Head of caudate nucleus (tissue), 42 donors: ENCODE measurements at regions not wholly inside any gene's neighbourhood (a gene's known extent, or its start where the extent isn't known, plus 50 kb on each side); places are given as distances from the start of the nearest gene placed in this dataset.
A peak's percentile ranks its signal among the peaks of the same experiment; 100 is the strongest.
"Not testable (repeated sequence)": the region's sequence is repeated elsewhere in the genome, so short reads cannot be mapped to it uniquely, and the experiment has no call there.

ENCODE experiments used
- DNase-seq, 42 donors: peaks; one replicate each; pipeline versions ENCODE4 v3.0.0 to v3.0.0-alpha.2; 2020 to 2021; ENCODE audit warnings: mixed read lengths in 7 of 42
- intact Hi-C: fragments of 100-400 bp; cut with DNase I; formaldehyde crosslinking; loops from one replicate; pipeline ENCODE4 v1.15.0; 2022

GRCh38 chr15:62665449-62665848 lies 377.1 kb upstream of the TPM1 start:
- intact Hi-C loops = no loop called here
- no peak for DNase-seq

- intact Hi-C loops = no loop called here
- no peak for DNase-seq
Measured at GRCh38 chr15:62666046-62666445, 376.5 kb upstream of the TPM1 start.

- intact Hi-C loops = no loop called here
- no peak for DNase-seq
Measured at GRCh38 chr15:62672268-62672667, 370.3 kb upstream of the TPM1 start.

- intact Hi-C loops = no loop called here
- DNase-seq = no peak
Measured at GRCh38 chr15:62676891-62677290, 365.7 kb upstream of the TPM1 start.

GRCh38 chr15:62681939-62682896 lies 360.3 kb upstream of the TPM1 start:
- DNase-seq = no peak
- intact Hi-C loops = no loop called here

- DNase-seq, intact Hi-C loops: not testable (repeated sequence)
Measured at GRCh38 chr15:62683192-62683591, 359.4 kb upstream of the TPM1 start.

- DNase-seq = no peak
- intact Hi-C loops = no loop called here
Measured at GRCh38 chr15:62684123-62684808, 358.3 kb upstream of the TPM1 start.

GRCh38 chr15:62691008-62691407 lies 351.5 kb upstream of the TPM1 start:
- DNase-seq = no peak
- intact Hi-C loops = no loop called here

- intact Hi-C loops = no loop called here
- DNase-seq = no peak
Measured at GRCh38 chr15:62697636-62698035, 344.9 kb upstream of the TPM1 start.

- DNase-seq = no peak
- intact Hi-C loops = no loop called here
Measured at GRCh38 chr15:62698646-62699045, 343.9 kb upstream of the TPM1 start.

- intact Hi-C loops = no loop called here
- peak in 1 of 42 donors; percentile 11 for DNase-seq
Measured at GRCh38 chr15:62706317-62706716, 336.2 kb upstream of the TPM1 start.

GRCh38 chr15:62708470-62708869 lies 334.1 kb upstream of the TPM1 start:
- intact Hi-C loops = no loop called here
- no peak for DNase-seq

GRCh38 chr15:62709261-62709660 lies 333.3 kb upstream of the TPM1 start:
- intact Hi-C loops = no loop called here
- no peak for DNase-seq

GRCh38 chr15:62711691-62712454 lies 330.7 kb upstream of the TPM1 start:
- intact Hi-C loops = no loop called here

GRCh38 chr15:62712455-62712839 lies 330.1 kb upstream of the TPM1 start:
- intact Hi-C loops = no loop called here
- DNase-seq = no peak

More at GRCh38 chr15:62711691-62712454, 330.7 kb upstream of the TPM1 start:
- no peak for DNase-seq

- intact Hi-C loops = no loop called here
- DNase-seq = no peak
Measured at GRCh38 chr15:62715946-62716345, 326.6 kb upstream of the TPM1 start.

- intact Hi-C loops = no loop called here
- no peak for DNase-seq
Measured at GRCh38 chr15:62717496-62717895, 325.1 kb upstream of the TPM1 start.

GRCh38 chr15:62719316-62719715 lies 323.2 kb upstream of the TPM1 start:
- intact Hi-C loops = no loop called here
- no peak for DNase-seq

GRCh38 chr15:62722237-62722636 lies 320.3 kb upstream of the TPM1 start:
- DNase-seq = no peak
- intact Hi-C loops = no loop called here

GRCh38 chr15:62726461-62726860 lies 316.1 kb upstream of the TPM1 start:
- no peak for DNase-seq

More at GRCh38 chr15:62726461-62726860, 316.1 kb upstream of the TPM1 start:
- intact Hi-C loops = no loop called here
